NCI-H345 treated with DMSO at 0.1 percent for 48 hours (cell line): ENCODE measurements at regions not wholly inside any gene's neighbourhood (a gene's known extent, or its start where the extent isn't known, plus 50 kb on each side); places are given as distances from the start of the nearest gene placed in this dataset.

Source experiments
- DNase-seq: peaks from one replicate; lab custom pipeline; 2025; ENCODE audit not compliant: unreplicated experiment; lab: John Stamatoyannopoulos, UW

DNA sequence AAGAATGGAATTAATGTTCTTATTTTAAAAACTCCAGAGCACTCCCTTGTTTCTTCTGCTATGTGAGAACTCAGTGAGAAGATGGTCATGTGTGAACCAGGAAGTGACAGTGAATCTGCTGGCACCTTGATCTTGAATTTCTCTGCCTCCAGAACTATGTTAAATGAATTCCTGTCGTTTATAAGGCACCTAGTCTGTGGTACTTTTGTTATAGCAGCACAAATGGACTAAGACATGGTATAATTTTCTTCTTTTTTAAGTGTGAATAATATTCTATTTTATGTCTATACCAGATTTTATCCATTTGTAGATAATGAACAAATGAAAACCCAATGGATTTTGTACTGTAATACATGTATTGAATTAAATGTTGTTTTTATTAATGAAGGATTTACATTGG, 601.9 kb upstream of the REG3G start:
- DNase-seq = no peak

DNA sequence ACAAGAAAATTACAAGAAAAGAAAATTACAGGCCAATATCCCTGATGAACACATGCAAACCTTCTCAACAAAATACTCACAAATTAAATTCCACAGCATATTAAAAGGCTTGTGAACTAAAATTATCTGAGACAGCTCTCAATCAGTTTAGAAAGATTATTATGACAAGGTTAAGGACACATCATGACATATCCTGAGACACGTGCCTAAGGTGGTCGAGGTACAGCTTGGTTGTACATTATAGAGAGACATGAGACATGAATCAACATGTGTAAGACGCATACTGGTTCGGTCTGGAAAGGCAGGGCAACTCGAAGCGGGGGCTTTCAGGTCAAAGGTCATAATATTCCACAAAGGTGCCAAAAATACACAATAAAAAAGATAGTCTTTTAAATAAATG, 598.3 kb upstream of the REG3G start:
- DNase-seq = no peak

DNA sequence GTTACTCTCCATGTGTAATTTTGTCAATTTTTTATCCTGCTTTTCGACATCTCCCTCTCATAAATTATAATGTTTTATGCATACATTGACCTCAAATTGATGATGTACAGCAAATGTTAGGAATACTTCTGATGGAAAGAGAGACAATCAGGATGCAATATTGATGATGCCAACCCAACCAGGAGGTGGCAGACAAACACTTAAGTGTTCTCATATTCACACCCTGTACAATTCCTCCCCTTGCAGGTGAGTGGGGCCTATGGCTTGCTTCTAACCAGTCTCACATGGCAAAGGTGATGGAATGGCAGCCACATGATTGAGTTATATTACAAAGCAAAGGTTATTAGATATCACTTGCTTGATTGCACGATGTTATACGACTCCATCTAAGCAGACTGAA, 594.3 kb upstream of the REG3G start:
- DNase-seq = peak; percentile 4

GRCh38 chr2:78439122-78439521, 586.4 kb upstream of the REG3G start:
- DNase-seq = no peak

- DNase-seq = no peak
Measured at GRCh38 chr2:78455586-78455985, 569.9 kb upstream of the REG3G start.

DNA sequence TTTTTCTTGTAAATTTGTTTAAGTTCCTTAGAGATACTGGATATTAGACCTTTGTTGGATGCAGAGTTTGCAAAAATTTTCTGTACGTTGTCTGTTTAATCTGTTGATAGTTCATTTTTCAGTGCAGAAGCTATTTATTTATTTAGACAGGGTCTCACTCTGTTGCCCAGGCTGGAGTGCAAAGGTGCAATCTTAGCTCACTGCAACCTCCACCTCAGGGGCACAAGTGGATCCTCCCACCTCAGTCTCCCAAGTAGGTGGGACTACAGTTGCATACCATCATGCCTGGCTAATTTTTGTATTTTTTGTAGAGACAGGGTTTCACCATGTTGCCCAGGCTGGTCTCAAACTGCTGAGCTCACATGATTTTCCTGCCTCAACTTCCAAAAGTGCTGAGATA, 568.2 kb upstream of the REG3G start:
- DNase-seq = no peak

GRCh38 chr2:78465707-78466106, 559.8 kb upstream of the REG3G start:
- DNase-seq = no peak

DNA sequence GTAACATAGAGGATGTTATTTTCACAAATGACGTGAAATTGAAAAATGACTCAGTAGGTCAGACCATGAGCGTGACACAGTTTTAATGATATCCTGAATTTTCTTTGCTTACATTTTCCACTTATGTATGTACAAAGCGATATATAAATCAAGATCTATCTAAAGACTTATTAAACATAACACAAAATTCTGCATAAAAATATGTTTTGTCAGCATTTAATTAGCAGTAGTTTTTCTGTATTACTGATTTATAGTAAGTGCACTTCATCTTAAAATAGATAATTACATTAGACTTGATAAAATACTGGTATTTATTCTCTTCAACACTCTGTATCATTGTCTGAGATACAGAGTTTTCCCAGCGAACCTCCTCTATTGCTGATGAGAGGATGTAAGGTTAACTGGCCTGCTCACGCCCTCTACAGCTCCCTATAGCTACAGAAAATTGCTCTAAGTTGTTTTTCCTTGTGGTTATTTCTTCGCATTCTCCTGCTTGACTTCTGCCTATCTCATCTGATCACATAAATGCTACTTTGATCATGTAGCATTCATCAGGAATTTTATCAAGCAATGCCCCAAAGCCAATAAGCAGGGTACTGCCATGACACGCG, 548.8 kb upstream of the REG3G start:
- no peak for DNase-seq

- peak; percentile 43 for DNase-seq
Measured at GRCh38 chr2:78486565-78486964, 538.9 kb upstream of the REG3G start.

DNA sequence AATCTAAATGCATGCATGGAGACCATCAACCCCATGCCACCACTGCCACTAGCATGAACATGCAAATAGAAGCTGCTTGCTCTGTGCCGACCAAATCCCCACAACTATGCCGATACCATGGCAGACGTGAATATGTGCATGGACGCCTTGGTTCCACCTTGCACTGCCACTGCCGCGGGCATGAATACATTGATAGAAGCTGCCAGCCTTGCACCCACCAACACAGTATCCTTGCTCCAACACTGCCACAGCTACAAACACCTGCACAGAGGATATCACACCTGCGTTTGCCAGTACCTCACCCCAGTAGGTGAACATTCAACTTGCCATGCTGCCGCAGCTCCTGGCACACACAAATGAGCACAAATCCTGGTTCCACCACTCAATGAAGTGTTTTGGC, 527.4 kb upstream of the REG3G start:
- no peak for DNase-seq

DNA sequence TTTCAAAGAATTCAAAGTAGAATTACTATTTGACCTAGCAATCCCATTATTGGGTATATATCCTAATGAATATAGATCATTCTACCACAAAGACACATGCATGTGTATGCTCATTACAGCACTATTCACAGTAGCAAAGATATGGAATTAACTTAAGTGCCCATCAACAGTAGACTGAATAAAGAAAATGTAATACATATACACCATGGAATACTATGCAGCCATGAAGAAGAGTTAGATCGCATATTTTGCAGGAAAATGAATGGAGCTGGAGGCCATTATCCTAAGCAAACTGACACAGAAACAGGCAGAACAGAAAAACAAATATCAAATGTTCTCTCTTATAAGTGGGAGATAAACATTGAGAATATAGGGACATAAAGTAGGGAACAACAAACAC, 519.2 kb upstream of the REG3G start:
- DNase-seq = no peak

- DNase-seq = no peak
Measured at GRCh38 chr2:78521938-78522337, 503.6 kb upstream of the REG3G start.

GRCh38 chr2:78532762-78533379, 492.6 kb upstream of the REG3G start:
- DNase-seq = no peak

DNA sequence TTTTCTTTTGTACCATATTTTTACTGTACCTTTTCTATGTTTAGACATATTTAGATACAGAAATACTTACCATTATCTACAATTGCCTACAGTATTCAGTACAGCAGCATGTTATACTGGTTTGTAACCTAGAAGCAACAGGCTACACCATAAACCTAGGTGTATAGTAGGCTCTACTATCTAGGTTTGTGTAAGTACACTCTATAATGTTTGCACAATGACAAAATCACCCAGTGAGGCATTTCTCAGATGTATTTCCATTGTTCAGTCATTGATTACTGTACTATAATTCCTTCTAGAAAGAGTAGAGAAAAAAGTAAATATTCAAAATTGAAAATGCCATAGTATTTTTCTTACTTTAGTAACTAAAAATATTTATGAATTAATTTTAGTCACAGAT, 490.1 kb upstream of the REG3G start:
- DNase-seq = no peak

DNA sequence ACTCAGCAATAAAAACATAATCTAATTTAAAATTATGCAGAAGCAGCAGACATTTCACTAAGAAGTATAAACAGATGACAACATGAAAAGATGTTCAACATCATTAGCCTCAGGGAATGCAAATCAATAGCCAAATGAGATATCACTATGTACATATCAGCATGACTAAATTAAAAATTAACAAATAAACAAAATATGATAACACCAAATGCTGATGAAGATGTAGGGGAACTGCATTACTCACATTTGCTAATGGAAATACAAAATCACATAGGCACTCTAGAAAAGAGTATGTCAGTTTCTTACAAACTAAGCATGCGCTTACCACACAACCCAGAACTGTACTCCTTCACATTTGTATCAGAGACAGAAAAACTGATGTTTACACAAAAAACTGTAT, 487.2 kb upstream of the REG3G start:
- DNase-seq = no peak

- no peak for DNase-seq
Measured at GRCh38 chr2:78540255-78540654, 485.2 kb upstream of the REG3G start.

DNA sequence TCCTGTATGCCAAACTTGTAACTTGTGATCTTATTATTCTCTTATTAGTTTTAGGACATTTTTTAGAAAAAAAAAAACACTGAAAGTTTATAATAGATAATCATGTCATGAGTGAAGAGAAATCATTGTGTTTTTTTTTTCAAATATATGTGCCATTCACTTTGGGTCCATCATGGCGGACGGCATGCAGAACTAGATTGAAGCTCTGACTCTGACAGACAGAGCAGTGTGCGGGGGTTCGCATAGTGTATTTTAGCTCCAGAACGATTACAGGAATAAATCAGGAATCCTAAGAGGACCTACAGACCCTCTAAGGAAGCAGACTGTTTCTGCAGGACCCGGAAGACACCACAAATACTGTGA, 484.4 kb upstream of the REG3G start:
- no peak for DNase-seq

- no peak for DNase-seq
Measured at GRCh38 chr2:78541451-78542267, 483.8 kb upstream of the REG3G start.

DNA sequence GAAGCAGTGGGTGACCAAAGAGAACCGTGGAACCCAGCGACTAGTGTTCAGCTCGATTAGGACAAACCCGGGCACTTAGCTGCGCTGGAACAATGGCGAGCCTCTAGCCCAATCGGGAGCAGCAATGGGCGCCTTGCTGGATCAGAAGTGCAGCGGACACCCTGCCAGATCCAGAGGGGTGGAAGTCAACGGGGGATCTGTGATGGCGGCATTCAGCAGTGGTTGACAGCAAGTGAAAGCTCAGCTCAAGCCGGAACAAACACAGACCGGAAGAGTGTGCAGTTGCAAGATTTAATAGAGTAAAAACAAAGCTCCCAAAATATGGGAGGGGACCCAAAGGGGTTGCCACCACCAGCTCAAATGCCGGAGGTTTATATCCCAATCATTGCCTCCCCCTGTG, 478.7 kb upstream of the REG3G start:
- no peak for DNase-seq

GRCh38 chr2:78549766-78550165, 475.7 kb upstream of the REG3G start:
- DNase-seq = no peak

GRCh38 chr2:78553866-78554647, 471.4 kb upstream of the REG3G start:
- no peak for DNase-seq

DNA sequence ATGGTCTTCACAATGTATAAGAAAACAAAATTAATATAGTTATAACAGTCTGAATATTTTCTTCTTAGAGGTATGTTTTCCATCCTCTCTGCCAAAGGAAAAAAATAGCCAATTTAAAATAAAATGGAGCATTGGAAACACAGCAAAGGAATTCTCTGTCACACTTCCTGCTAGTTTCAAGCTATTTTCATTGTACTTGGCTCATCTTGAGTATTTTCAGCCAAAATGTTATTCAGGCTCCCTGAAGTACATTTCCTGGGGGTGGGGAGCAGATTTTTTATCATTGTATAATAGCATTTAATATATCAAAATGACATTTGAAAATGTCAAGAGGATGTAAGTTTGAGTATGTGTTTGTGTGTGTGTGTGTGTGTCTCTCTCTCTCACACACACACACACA, 463.6 kb upstream of the REG3G start:
- DNase-seq = no peak
